ENCODE measurements at regions not wholly inside any gene's neighbourhood (a gene's known extent, or its start where the extent isn't known, plus 50 kb on each side); places are given as distances from the start of the nearest gene placed in this dataset.

- no peaks in the 10 kb centered on the region for H3K4me1 ChIP-seq (ENCODE audit: control insufficient read depth in 1 of 2, insufficient read depth in 2 of 2, low read length in 2 of 2)
- intact Hi-C loops (cut with micrococcal nuclease), result no loop called here
- BruUV-seq (replicated peaks), result no TSS peak
- no peaks in the 10 kb centered on the region for H3K9me2 ChIP-seq (ENCODE audit: insufficient read depth)
- no peaks in the 10 kb centered on the region for H4K20me1 ChIP-seq (ENCODE audit: insufficient read depth)
- no peak for DNase-seq (ENCODE audit: low read depth, low spot score)
- H3K27ac ChIP-seq (ENCODE audit: low read depth, low read length), result no peak overlapping the region
- CTCF ChIA-PET, result no interaction called here
- no peaks in the 10 kb centered on the region for H3K36me3 ChIP-seq (ENCODE audit: control insufficient read depth in 1 of 2, insufficient read depth in 2 of 2, low read length in 2 of 2)
- RAD21 ChIA-PET (ENCODE audit: low non-redundant PET in 1 of 2, low total read pairs in 2 of 2, uncharacterized antibody in 2 of 2, unreplicated experiment in 2 of 2), result no interaction called here
- no peak overlapping the region for H3K9ac ChIP-seq (ENCODE audit: low read length)
- H3K4me2 ChIP-seq (ENCODE audit: low read length), result no peak overlapping the region
- POLR2A ChIA-PET, result no interaction called here
- no peak overlapping the region for H3K4me3 ChIP-seq (replicated peaks in 1 of 2; ENCODE audit: low read depth in 1 of 2, low read length in 2 of 2)
- no peak for ATAC-seq
- no peak for TF ChIP-seq SIN3A (IDR thresholded peaks at IDR 0.05; ENCODE audit: low read depth)
- no peak for TF ChIP-seq SRF (IDR thresholded peaks at IDR 0.05; ENCODE audit: low read depth)
- no peak for TF ChIP-seq EZH2 (IDR thresholded peaks at IDR 0.05)
- TF ChIP-seq ELF1 (IDR thresholded peaks at IDR 0.05; ENCODE audit: borderline replicate concordance, low read depth), result no peak
- TF ChIP-seq, protein P1, sequence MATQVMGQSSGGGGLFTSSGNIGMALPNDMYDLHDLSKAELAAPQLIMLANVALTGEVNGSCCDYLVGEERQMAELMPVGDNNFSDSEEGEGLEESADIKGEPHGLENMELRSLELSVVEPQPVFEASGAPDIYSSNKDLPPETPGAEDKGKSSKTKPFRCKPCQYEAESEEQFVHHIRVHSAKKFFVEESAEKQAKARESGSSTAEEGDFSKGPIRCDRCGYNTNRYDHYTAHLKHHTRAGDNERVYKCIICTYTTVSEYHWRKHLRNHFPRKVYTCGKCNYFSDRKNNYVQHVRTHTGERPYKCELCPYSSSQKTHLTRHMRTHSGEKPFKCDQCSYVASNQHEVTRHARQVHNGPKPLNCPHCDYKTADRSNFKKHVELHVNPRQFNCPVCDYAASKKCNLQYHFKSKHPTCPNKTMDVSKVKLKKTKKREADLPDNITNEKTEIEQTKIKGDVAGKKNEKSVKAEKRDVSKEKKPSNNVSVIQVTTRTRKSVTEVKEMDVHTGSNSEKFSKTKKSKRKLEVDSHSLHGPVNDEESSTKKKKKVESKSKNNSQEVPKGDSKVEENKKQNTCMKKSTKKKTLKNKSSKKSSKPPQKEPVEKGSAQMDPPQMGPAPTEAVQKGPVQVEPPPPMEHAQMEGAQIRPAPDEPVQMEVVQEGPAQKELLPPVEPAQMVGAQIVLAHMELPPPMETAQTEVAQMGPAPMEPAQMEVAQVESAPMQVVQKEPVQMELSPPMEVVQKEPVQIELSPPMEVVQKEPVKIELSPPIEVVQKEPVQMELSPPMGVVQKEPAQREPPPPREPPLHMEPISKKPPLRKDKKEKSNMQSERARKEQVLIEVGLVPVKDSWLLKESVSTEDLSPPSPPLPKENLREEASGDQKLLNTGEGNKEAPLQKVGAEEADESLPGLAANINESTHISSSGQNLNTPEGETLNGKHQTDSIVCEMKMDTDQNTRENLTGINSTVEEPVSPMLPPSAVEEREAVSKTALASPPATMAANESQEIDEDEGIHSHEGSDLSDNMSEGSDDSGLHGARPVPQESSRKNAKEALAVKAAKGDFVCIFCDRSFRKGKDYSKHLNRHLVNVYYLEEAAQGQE (IDR thresholded peaks at IDR 0.05; ENCODE audit: low read depth), result no peak
- no peak for TF ChIP-seq YY1 (IDR thresholded peaks at IDR 0.05; ENCODE audit: extremely low read depth, insufficient replicate concordance, low read depth, low read length)
- TF ChIP-seq RAD21 (IDR thresholded peaks at IDR 0.05; ENCODE audit: low read depth), result no peak
- no peak overlapping the region for H2AFZ ChIP-seq (ENCODE audit: low read depth, low read length, poor library complexity, severe bottlenecking)
- H3K9me3 ChIP-seq (ENCODE audit: control insufficient read depth in 1 of 2, insufficient read depth in 1 of 2, low read depth in 1 of 2, low read length in 2 of 2), result no peaks in the 10 kb centered on the region
- peaks cover 8% of the 10 kb centered on the region; the same call in 1 of the 2 replicates for H3K27me3 ChIP-seq (ENCODE audit: insufficient read depth, low read length)
- no peaks in the 10 kb centered on the region for H3K79me2 ChIP-seq (ENCODE audit: insufficient read depth, low read length)
Measured at GRCh38 chr1:181405584-181405983, 77.7 kb upstream of the CACNA1E start.

DNA sequence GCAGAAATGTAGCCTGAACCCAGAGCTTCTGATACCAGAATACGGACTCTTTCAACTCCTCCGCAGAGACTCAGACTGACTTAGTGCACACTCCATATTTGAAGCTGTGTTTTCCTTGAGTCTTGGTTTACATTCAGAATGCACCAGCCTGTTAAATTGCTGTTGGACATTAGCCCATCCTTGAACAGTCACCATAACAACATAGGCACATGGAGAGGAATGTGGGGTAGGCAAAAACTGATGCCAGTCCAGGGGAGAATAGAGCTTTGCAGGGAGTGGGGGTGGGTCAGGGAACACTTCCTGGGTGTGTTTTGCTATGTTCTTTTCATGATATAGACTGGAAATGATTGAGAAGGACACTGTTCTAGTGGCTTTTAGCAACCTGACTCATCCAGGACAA, 76.3 kb upstream of the CACNA1E start:
- Histone ChIP-seq H3K4me3 (replicated peaks in 1 of 2; ENCODE audit: low read depth in 1 of 2, low read length in 2 of 2) (no peak overlapping the region), H2AFZ (ENCODE audit: low read depth, low read length, poor library complexity, severe bottlenecking) (no peak overlapping the region), H3K9me3 (ENCODE audit: control insufficient read depth in 1 of 2, insufficient read depth in 1 of 2, low read depth in 1 of 2, low read length in 2 of 2) (no peaks in the 10 kb centered on the region), H3K27ac (ENCODE audit: low read depth, low read length) (no peak overlapping the region), H3K4me2 (ENCODE audit: low read length) (no peak overlapping the region), H3K27me3 (ENCODE audit: insufficient read depth, low read length) (peaks cover 8% of the 10 kb centered on the region; the same call in 1 of the 2 replicates), H3K9me2 (ENCODE audit: insufficient read depth) (no peaks in the 10 kb centered on the region), H3K36me3 (ENCODE audit: control insufficient read depth in 1 of 2, insufficient read depth in 2 of 2, low read length in 2 of 2) (no peaks in the 10 kb centered on the region), H3K79me2 (ENCODE audit: insufficient read depth, low read length) (no peaks in the 10 kb centered on the region), H4K20me1 (ENCODE audit: insufficient read depth) (no peaks in the 10 kb centered on the region), H3K4me1 (ENCODE audit: control insufficient read depth in 1 of 2, insufficient read depth in 2 of 2, low read length in 2 of 2) (no peaks in the 10 kb centered on the region), H3K9ac (ENCODE audit: low read length) (no peak overlapping the region)
- ChIA-PET RAD21 (ENCODE audit: low non-redundant PET in 1 of 2, low total read pairs in 2 of 2, uncharacterized antibody in 2 of 2, unreplicated experiment in 2 of 2) (no interaction called here), POLR2A (no interaction called here), CTCF (no interaction called here)
- intact Hi-C loops (cut with micrococcal nuclease), result no loop called here
- DNase-seq (ENCODE audit: low read depth, low spot score), result no peak
- ATAC-seq, result no peak
- BruUV-seq (replicated peaks), result no TSS peak
- TF ChIP-seq, protein P1 (IDR thresholded peaks at IDR 0.05; ENCODE audit: low read depth), result no peak
- TF ChIP-seq ATF3 (IDR thresholded peaks at IDR 0.05), result no peak
- TF ChIP-seq, protein P2, sequence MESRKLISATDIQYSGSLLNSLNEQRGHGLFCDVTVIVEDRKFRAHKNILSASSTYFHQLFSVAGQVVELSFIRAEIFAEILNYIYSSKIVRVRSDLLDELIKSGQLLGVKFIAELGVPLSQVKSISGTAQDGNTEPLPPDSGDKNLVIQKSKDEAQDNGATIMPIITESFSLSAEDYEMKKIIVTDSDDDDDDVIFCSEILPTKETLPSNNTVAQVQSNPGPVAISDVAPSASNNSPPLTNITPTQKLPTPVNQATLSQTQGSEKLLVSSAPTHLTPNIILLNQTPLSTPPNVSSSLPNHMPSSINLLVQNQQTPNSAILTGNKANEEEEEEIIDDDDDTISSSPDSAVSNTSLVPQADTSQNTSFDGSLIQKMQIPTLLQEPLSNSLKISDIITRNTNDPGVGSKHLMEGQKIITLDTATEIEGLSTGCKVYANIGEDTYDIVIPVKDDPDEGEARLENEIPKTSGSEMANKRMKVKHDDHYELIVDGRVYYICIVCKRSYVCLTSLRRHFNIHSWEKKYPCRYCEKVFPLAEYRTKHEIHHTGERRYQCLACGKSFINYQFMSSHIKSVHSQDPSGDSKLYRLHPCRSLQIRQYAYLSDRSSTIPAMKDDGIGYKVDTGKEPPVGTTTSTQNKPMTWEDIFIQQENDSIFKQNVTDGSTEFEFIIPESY (IDR thresholded peaks at IDR 0.05; ENCODE audit: extremely low read depth, insufficient replicate concordance, low read length), result no peak
- no peak for TF ChIP-seq TCF7L2 (IDR thresholded peaks at IDR 0.05; ENCODE audit: borderline replicate concordance, extremely low read depth, insufficient read depth, insufficient read length)
- TF ChIP-seq FOSL1 (IDR thresholded peaks at IDR 0.05; ENCODE audit: low read depth), result no peak
